SK-N-SH (cell line): ENCODE measurements at regions not wholly inside any gene's neighbourhood (a gene's known extent, or its start where the extent isn't known, plus 50 kb on each side); places are given as distances from the start of the nearest gene placed in this dataset.

Experiments
- CTCF ChIA-PET: fragments of 300-600, 350-600 bp; formaldehyde crosslinking; extraction: SDS; loops from one replicate; lab custom pipeline; 2021; lab: Yijun Ruan, JAX
- POLR2A ChIA-PET: fragments of 350-600 bp; sonication (Branson Sonifier 250); formaldehyde crosslinking; extraction: SDS; loops from one replicate; lab custom pipeline; 2020; ENCODE audit warnings: antibody characterized with exemption, inconsistent platforms; lab: Yijun Ruan, JAX
- DNase-seq: peaks from one replicate; pipeline ENCODE4 v3.0.0; 2012
- H2AFZ ChIP-seq: fragments of 200-600 bp; sonication (generic); 2 replicates; pipeline ENCODE4 v1.8.1; 2016; ENCODE audit warnings: antibody characterized with exemption, mild to moderate bottlenecking, low read depth
- H3F3A ChIP-seq: fragments of 200-600 bp; sonication (generic); replicated peaks from 2 replicates; pipeline ENCODE3; 2016; ENCODE audit warnings: antibody characterized with exemption, mild to moderate bottlenecking; ENCODE audit not compliant: insufficient read depth
- H3K27ac ChIP-seq, 2 experiments: fragments of 200-500 bp in 1 of 2; fragments of 200-600 bp in 1 of 2; sonication (Bioruptor generic) in 1 of 2; sonication (generic), shearing (Covaris generic) in 1 of 2; 2 replicates each; pipeline versions ENCODE4 v1.5.1 to v1.6.1; 2014 to 2016; ENCODE audit warnings: low read depth in 2 of 2, inconsistent platforms in 1 of 2, low read length in 1 of 2, mild to moderate bottlenecking in 1 of 2, mixed read lengths in 1 of 2
- H3K27me3 ChIP-seq: fragments of 200-600 bp; sonication (generic), shearing (Covaris generic); 2 replicates; pipeline ENCODE4 v1.6.1; 2016; ENCODE audit warnings: mixed run types; ENCODE audit not compliant: insufficient read depth
- H3K36me3 ChIP-seq, 2 experiments: fragments of 200-500 bp in 1 of 2; fragments of 200-600 bp in 1 of 2; sonication (Bioruptor generic) in 1 of 2; sonication (generic) in 1 of 2; replicated peaks in 1 of 2; 2 replicates each; pipeline versions ENCODE3 to v1.5.1; 2014 to 2016; ENCODE audit warnings: low read length in 1 of 2, mild to moderate bottlenecking in 1 of 2; ENCODE audit not compliant: insufficient read depth in 2 of 2, control insufficient read depth in 1 of 2
- H3K4me1 ChIP-seq, 2 experiments: fragments of 200-500 bp in 1 of 2; fragments of 200-600 bp in 1 of 2; sonication (Bioruptor generic) in 1 of 2; sonication (generic), shearing (Covaris generic) in 1 of 2; 2 replicates each; pipeline versions ENCODE4 v1.5.1 to v1.6.1; 2014 to 2016; ENCODE audit warnings: low read depth in 1 of 2, low read length in 1 of 2, mixed run types in 1 of 2; ENCODE audit not compliant: insufficient read depth in 2 of 2, control insufficient read depth in 1 of 2
- H3K4me2 ChIP-seq: fragments of 200-600 bp; sonication (generic), shearing (Covaris generic); 2 replicates; pipeline ENCODE4 v1.6.1; 2017; ENCODE audit warnings: mixed run types
- H3K4me3 ChIP-seq, 2 experiments: fragments of 200-500 bp in 1 of 2; fragments of 200-600 bp in 1 of 2; sonication (Bioruptor generic) in 1 of 2; sonication (generic), shearing (Covaris generic) in 1 of 2; 2 replicates each; pipeline versions ENCODE4 v1.5.1 to v1.8.1; 2014 to 2016; ENCODE audit warnings: low read depth in 2 of 2, inconsistent platforms in 1 of 2, low read length in 1 of 2, mild to moderate bottlenecking in 1 of 2, mixed read lengths in 1 of 2, moderate library complexity in 1 of 2
- H3K79me2 ChIP-seq: fragments of 200-600 bp; sonication (generic); 2 replicates; pipeline ENCODE4 v1.8.1; 2017; ENCODE audit warnings: mild to moderate bottlenecking; ENCODE audit not compliant: insufficient read depth
- H3K9ac ChIP-seq: fragments of 200-600 bp; sonication (generic); 2 replicates; pipeline ENCODE4 v1.6.1; 2017; ENCODE audit warnings: mixed run types
- H3K9me2 ChIP-seq: fragments of 200-600 bp; sonication (generic); 2 replicates; pipeline ENCODE4 v1.6.1; 2017; ENCODE audit warnings: mixed run types
- H3K9me3 ChIP-seq: fragments of 200-600 bp; sonication (generic); 2 replicates; pipeline ENCODE4 v1.6.1; 2017; ENCODE audit warnings: mixed run types, mild to moderate bottlenecking, moderate library complexity
- H4K20me1 ChIP-seq: fragments of 200-600 bp; sonication (generic); 2 replicates; pipeline ENCODE4 v1.6.1; 2017; ENCODE audit warnings: mild to moderate bottlenecking, mixed run types; ENCODE audit not compliant: insufficient read depth
- ELF1 ChIP-seq: IDR thresholded peaks from 2 replicates; pipeline ENCODE4 v1.4.0; 2012
- FOXJ3 ChIP-seq: sonication (generic); formaldehyde crosslinking; IDR thresholded peaks from 2 replicates; pipeline ENCODE4 v1.5.1; 2020; ENCODE audit warnings: mild to moderate bottlenecking, missing genetic modification reagents
- FOXM1 ChIP-seq: IDR thresholded peaks from 2 replicates; pipeline ENCODE4 v1.4.0; 2012; ENCODE audit warnings: low read depth, mild to moderate bottlenecking
- IRF3 ChIP-seq: fragments of 150-350 bp; IDR thresholded peaks from 2 replicates; pipeline ENCODE4 v1.6.1; 2016; ENCODE audit warnings: mild to moderate bottlenecking, low read depth, low read length
- MAX ChIP-seq: IDR thresholded peaks from 2 replicates; pipeline ENCODE4 v1.4.0; 2012; ENCODE audit warnings: low read depth
- MXI1 ChIP-seq: IDR thresholded peaks from 2 replicates; pipeline ENCODE4 v1.6.1; 2012; ENCODE audit warnings: mild to moderate bottlenecking, low read depth, low read length, improper control_type of control experiment
- NFIC ChIP-seq: IDR thresholded peaks from 2 replicates; pipeline ENCODE4 v1.4.0; 2012; ENCODE audit warnings: borderline replicate concordance
- RAD21 ChIP-seq: IDR thresholded peaks from 2 replicates; pipeline ENCODE4 v1.6.1; 2012; ENCODE audit warnings: mild to moderate bottlenecking, low read length
- REST ChIP-seq: IDR thresholded peaks from 2 replicates; pipeline ENCODE4 v1.6.1; 2012; ENCODE audit warnings: mild to moderate bottlenecking, low read depth, low read length, moderate library complexity
- RFX5 ChIP-seq: IDR thresholded peaks from 2 replicates; pipeline ENCODE4 v1.6.1; 2012; ENCODE audit warnings: mild to moderate bottlenecking, improper control_type of control experiment, low read length
- RXRA ChIP-seq: IDR thresholded peaks from 2 replicates; pipeline ENCODE4 v1.4.0; 2012; ENCODE audit warnings: low read depth, mild to moderate bottlenecking, borderline replicate concordance
- SIN3A ChIP-seq: IDR thresholded peaks from 2 replicates; pipeline ENCODE4 v1.6.1; 2012; ENCODE audit warnings: low read depth, mild to moderate bottlenecking, low read length, moderate library complexity, borderline replicate concordance
- TEAD4 ChIP-seq: IDR thresholded peaks from 2 replicates; pipeline ENCODE4 v1.4.0; 2012; ENCODE audit warnings: mild to moderate bottlenecking, borderline replicate concordance; ENCODE audit not compliant: insufficient read depth
- USF2 ChIP-seq: fragments of 150-350 bp; IDR thresholded peaks from 2 replicates; pipeline ENCODE4 v1.6.1; 2017; ENCODE audit warnings: antibody characterized with exemption, low read length, low read depth, borderline replicate concordance
- ZBTB33 ChIP-seq: IDR thresholded peaks from 2 replicates; pipeline ENCODE4 v1.4.0; 2012; ENCODE audit warnings: low read depth, borderline replicate concordance
- WGBS: methylation state at CpG from one replicate; pipeline ENCODE4 v1.1.6; 2017; ENCODE audit warnings: low lambda C conversion rate; 5-methylcytosine and 5-hydroxymethylcytosine counted together

- 68% methylated on average over 2 of the region's 2 CpGs for WGBS
- DNase-seq = no peak
- Histone ChIP-seq H3K9me2 (no peaks in the 10 kb centered on the region), H3K4me2 (no peak overlapping the region), H3K79me2 (no peaks in the 10 kb centered on the region), H2AFZ (no peak overlapping the region), H4K20me1 (no peaks in the 10 kb centered on the region), H3K9me3 (no peaks in the 10 kb centered on the region), H3F3A (peaks cover 8% of the 10 kb centered on the region), H3K27me3 (no peaks in the 10 kb centered on the region), H3K9ac (no peak overlapping the region), H3K36me3 (no peaks in the 10 kb centered on the region), H3K4me1 (peaks cover 0 to 14% of the 10 kb centered on the region in 2 experiments; a peak in 3 of 4 replicates), H3K4me3 (no peak overlapping the region), H3K27ac (no peak overlapping the region)
- POLR2A ChIA-PET = no interaction called here
- TF ChIP-seq RXRA = no peak
- TF ChIP-seq MXI1 = no peak
- no peak for TF ChIP-seq RFX5
- TF ChIP-seq FOXM1 = no peak
- no peak for TF ChIP-seq NFIC
- no peak for TF ChIP-seq USF2
- TF ChIP-seq SIN3A = no peak
- TF ChIP-seq TEAD4 = no peak
- no peak for TF ChIP-seq MAX
- no peak for TF ChIP-seq ZBTB33
- TF ChIP-seq IRF3 = no peak
- no peak for TF ChIP-seq ELF1
- no peak for TF ChIP-seq RAD21
- CTCF ChIA-PET = interaction anchor here (4.5 kb wide), 1 partner anchor 26 kb away, joined by 18 read pairs; no protein-coding TSS in a partner anchor
Measured at GRCh38 chr2:224258059-224258458, 143.8 kb downstream of the FAM124B start.

- H3F3A ChIP-seq = peaks cover 9% of the 10 kb centered on the region
- no peak overlapping the region for H3K27ac ChIP-seq
- H3K9ac ChIP-seq = no peak overlapping the region
- no peaks in the 10 kb centered on the region for H3K36me3 ChIP-seq
- CTCF ChIA-PET = interaction anchor here (4.5 kb wide), 1 partner anchor 27 kb away, joined by 18 read pairs; no protein-coding TSS in a partner anchor
- no peaks in the 10 kb centered on the region for H3K27me3 ChIP-seq
- no peak for DNase-seq
- no peak overlapping the region for H3K4me3 ChIP-seq
- POLR2A ChIA-PET = no interaction called here
- H3K4me1 ChIP-seq = peaks cover 0 to 19% of the 10 kb centered on the region in 2 experiments
- no peak overlapping the region for H3K4me2 ChIP-seq
- no peaks in the 10 kb centered on the region for H3K79me2 ChIP-seq
- 46% methylated on average over 2 of the region's 2 CpGs for WGBS
- no peaks in the 10 kb centered on the region for H4K20me1 ChIP-seq
- H2AFZ ChIP-seq = no peak overlapping the region
- no peaks in the 10 kb centered on the region for H3K9me2 ChIP-seq
- H3K9me3 ChIP-seq = no peaks in the 10 kb centered on the region
- TF ChIP-seq REST (no peak), MAX (no peak), FOXM1 (no peak), RXRA (no peak), ZBTB33 (no peak), FOXJ3 (CRISPR knock-in tag) (no peak)
Measured at GRCh38 chr2:224257156-224257555, 144.8 kb downstream of the FAM124B start.
